ENCODE measurements at regions not wholly inside any gene's neighbourhood (a gene's known extent, or its start where the extent isn't known, plus 50 kb on each side); places are given as distances from the start of the nearest gene placed in this dataset.

- H3K79me2 ChIP-seq (ENCODE audit: low read length) = no peaks in the 10 kb centered on the region
- H3K4me2 ChIP-seq (ENCODE audit: low read length) = no peak overlapping the region
- H3K4me1 ChIP-seq (ENCODE audit: low read length) = peaks cover 5% of the 10 kb centered on the region
- no peak for TF ChIP-seq CTCF (IDR thresholded peaks at IDR 0.05; ENCODE audit: low read depth, low read length)
- no peak overlapping the region for H3K27ac ChIP-seq (ENCODE audit: low read length)
- no peak overlapping the region for H2AFZ ChIP-seq (ENCODE audit: low read depth, low read length)
- no peak overlapping the region for H3K9ac ChIP-seq (ENCODE audit: low read length)
- H3K36me3 ChIP-seq (replicated peaks; ENCODE audit: low read depth, low read length) = no peaks in the 10 kb centered on the region
- no peaks in the 10 kb centered on the region for H4K20me1 ChIP-seq (ENCODE audit: insufficient read depth, low read length)
- H3K9me3 ChIP-seq (ENCODE audit: insufficient read depth, low read length) = no peaks in the 10 kb centered on the region
- no peak overlapping the region for H3K4me3 ChIP-seq (ENCODE audit: low read length)
- H3K27me3 ChIP-seq (ENCODE audit: low read depth, low read length) = 0 out of 2 replicates have a peak, but pooled peaks cover 8% of the 10 kb centered on the region
These were observed 109.5 kb upstream of the CARD11 start for GRCh38 chr7:3153118-3153517.

- Histone ChIP-seq H3K27ac (ENCODE audit: low read length) (no peak overlapping the region), H3K9me3 (ENCODE audit: insufficient read depth, low read length) (no peaks in the 10 kb centered on the region), H3K4me2 (ENCODE audit: low read length) (no peak overlapping the region), H4K20me1 (ENCODE audit: insufficient read depth, low read length) (no peaks in the 10 kb centered on the region), H3K36me3 (replicated peaks; ENCODE audit: low read depth, low read length) (no peaks in the 10 kb centered on the region), H3K4me1 (ENCODE audit: low read length) (peaks cover 5% of the 10 kb centered on the region), H2AFZ (ENCODE audit: low read depth, low read length) (no peak overlapping the region), H3K27me3 (ENCODE audit: low read depth, low read length) (0 out of 2 replicates have a peak, but pooled peaks cover 8% of the 10 kb centered on the region), H3K9ac (ENCODE audit: low read length) (no peak overlapping the region), H3K79me2 (ENCODE audit: low read length) (no peaks in the 10 kb centered on the region), H3K4me3 (ENCODE audit: low read length) (no peak overlapping the region)
- no peak for TF ChIP-seq CTCF (IDR thresholded peaks at IDR 0.05; ENCODE audit: low read depth, low read length)
- TF ChIP-seq EZH2phosphoT487 (IDR thresholded peaks at IDR 0.05; ENCODE audit: low read depth) = no peak
These were observed 110.7 kb upstream of the CARD11 start for GRCh38 chr7:3154317-3154716.

DNA sequence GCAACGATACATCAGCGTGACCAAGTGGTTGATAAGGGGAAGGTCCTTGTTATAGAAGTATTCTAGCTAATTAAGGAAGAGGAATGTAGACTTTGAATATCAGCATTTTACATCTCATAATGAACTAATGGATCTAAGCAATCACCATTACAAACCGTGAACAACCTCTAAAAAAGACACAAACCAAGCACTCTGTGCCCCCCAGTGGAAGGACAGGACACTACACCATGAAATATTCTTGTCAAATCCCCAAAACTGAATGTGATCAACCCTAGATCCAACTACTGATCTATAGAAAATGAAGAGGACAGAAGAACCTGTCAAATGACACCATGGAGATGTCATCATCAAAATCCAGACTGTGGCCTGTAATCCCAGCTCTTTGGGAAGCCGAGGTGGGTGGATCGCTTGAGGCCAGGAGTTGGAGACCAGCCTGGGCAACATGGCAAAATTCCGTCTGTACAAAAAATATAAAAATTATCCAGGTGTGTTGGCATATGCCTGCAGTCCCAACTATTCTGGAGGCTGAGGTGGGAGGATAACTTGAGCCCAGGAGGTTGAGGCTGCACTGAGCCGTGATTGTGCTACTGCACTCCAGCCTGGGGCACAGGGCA is 111.3 kb upstream of the CARD11 start:
- TF ChIP-seq CTCF (IDR thresholded peaks at IDR 0.05; ENCODE audit: low read depth, low read length) (peak; percentile 66), EZH2phosphoT487 (IDR thresholded peaks at IDR 0.05; ENCODE audit: low read depth) (no peak)
- no peak overlapping the region for H3K4me2 ChIP-seq (ENCODE audit: low read length)
- H3K79me2 ChIP-seq (ENCODE audit: low read length) = no peaks in the 10 kb centered on the region
- no peaks in the 10 kb centered on the region for H3K9me3 ChIP-seq (ENCODE audit: insufficient read depth, low read length)
- 0 out of 2 replicates have a peak, but pooled peaks cover 8% of the 10 kb centered on the region for H3K27me3 ChIP-seq (ENCODE audit: low read depth, low read length)
- no peak overlapping the region for H3K27ac ChIP-seq (ENCODE audit: low read length)
- no peak overlapping the region for H3K4me3 ChIP-seq (ENCODE audit: low read length)
- peaks cover 5% of the 10 kb centered on the region for H3K4me1 ChIP-seq (ENCODE audit: low read length)
- H2AFZ ChIP-seq (ENCODE audit: low read depth, low read length) = no peak overlapping the region
- no peaks in the 10 kb centered on the region for H4K20me1 ChIP-seq (ENCODE audit: insufficient read depth, low read length)
- no peak overlapping the region for H3K9ac ChIP-seq (ENCODE audit: low read length)
- H3K36me3 ChIP-seq (replicated peaks; ENCODE audit: low read depth, low read length) = no peaks in the 10 kb centered on the region

- no peaks in the 10 kb centered on the region for H3K79me2 ChIP-seq (ENCODE audit: low read length)
- H2AFZ ChIP-seq (ENCODE audit: low read depth, low read length) = no peak overlapping the region
- TF ChIP-seq EZH2phosphoT487 (IDR thresholded peaks at IDR 0.05; ENCODE audit: low read depth) (no peak), CTCF (IDR thresholded peaks at IDR 0.05; ENCODE audit: low read depth, low read length) (no peak)
- no peak overlapping the region for H3K4me2 ChIP-seq (ENCODE audit: low read length)
- H3K27me3 ChIP-seq (ENCODE audit: low read depth, low read length) = 0 out of 2 replicates have a peak, but pooled peaks cover 8% of the 10 kb centered on the region
- no peak overlapping the region for H3K9ac ChIP-seq (ENCODE audit: low read length)
- H3K4me3 ChIP-seq (ENCODE audit: low read length) = no peak overlapping the region
- H3K4me1 ChIP-seq (ENCODE audit: low read length) = peaks cover 4% of the 10 kb centered on the region
- H4K20me1 ChIP-seq (ENCODE audit: insufficient read depth, low read length) = no peaks in the 10 kb centered on the region
- H3K9me3 ChIP-seq (ENCODE audit: insufficient read depth, low read length) = no peaks in the 10 kb centered on the region
- H3K27ac ChIP-seq (ENCODE audit: low read length) = no peak overlapping the region
- H3K36me3 ChIP-seq (replicated peaks; ENCODE audit: low read depth, low read length) = no peaks in the 10 kb centered on the region
These were observed 112.8 kb upstream of the CARD11 start for GRCh38 chr7:3156508-3156907.
